Thyroid gland (tissue), 4 donors: ENCODE measurements at regions not wholly inside any gene's neighbourhood (a gene's known extent, or its start where the extent isn't known, plus 50 kb on each side); places are given as distances from the start of the nearest gene placed in this dataset.
"Not testable (repeated sequence)": the region's sequence is repeated elsewhere in the genome, so short reads cannot be mapped to it uniquely, and the experiment has no call there.

Experiments
- POLR2A ChIP-seq, 2 donors: fragments of 450-650 bp; IDR thresholded peaks; one replicate each; pipeline ENCODE4 v1.6.1; 2017; ENCODE audit warnings: antibody characterized with exemption in 2 of 2, mild to moderate bottlenecking in 2 of 2, moderate library complexity in 1 of 2
- TF ChIP-seq, protein P1 (sequence below), 6 experiments: fragments of 200-600 bp in 3 of 6; fragments of 450-650 bp in 3 of 6; sonication (generic) in 3 of 6; IDR thresholded peaks; one replicate each; pipeline ENCODE4 v1.5.1; 2016 to 2019; ENCODE audit warnings: antibody characterized with exemption in 6 of 6, mild to moderate bottlenecking in 2 of 6, inconsistent platforms in 1 of 6, moderate library complexity in 1 of 6

- TF ChIP-seq, protein P1, sequence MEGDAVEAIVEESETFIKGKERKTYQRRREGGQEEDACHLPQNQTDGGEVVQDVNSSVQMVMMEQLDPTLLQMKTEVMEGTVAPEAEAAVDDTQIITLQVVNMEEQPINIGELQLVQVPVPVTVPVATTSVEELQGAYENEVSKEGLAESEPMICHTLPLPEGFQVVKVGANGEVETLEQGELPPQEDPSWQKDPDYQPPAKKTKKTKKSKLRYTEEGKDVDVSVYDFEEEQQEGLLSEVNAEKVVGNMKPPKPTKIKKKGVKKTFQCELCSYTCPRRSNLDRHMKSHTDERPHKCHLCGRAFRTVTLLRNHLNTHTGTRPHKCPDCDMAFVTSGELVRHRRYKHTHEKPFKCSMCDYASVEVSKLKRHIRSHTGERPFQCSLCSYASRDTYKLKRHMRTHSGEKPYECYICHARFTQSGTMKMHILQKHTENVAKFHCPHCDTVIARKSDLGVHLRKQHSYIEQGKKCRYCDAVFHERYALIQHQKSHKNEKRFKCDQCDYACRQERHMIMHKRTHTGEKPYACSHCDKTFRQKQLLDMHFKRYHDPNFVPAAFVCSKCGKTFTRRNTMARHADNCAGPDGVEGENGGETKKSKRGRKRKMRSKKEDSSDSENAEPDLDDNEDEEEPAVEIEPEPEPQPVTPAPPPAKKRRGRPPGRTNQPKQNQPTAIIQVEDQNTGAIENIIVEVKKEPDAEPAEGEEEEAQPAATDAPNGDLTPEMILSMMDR (IDR thresholded peaks at IDR 0.05), result not testable (repeated sequence)
- TF ChIP-seq POLR2A (IDR thresholded peaks at IDR 0.05), result not testable (repeated sequence)
Measured at GRCh38 chr3:75507956-75508355, 156.2 kb upstream of the FRG2C start.
